HG02973 (cell line): ENCODE measurements at regions not wholly inside any gene's neighbourhood (a gene's known extent, or its start where the extent isn't known, plus 50 kb on each side); places are given as distances from the start of the nearest gene placed in this dataset.

ENCODE experiments used
- ATAC-seq: cut with Tn5 transposase; IDR thresholded peaks from one replicate; pipeline ENCODE4 v1.9.1; 2021; ENCODE audit warnings: moderate library complexity; ENCODE audit not compliant: unreplicated experiment

- no peak for ATAC-seq
These were observed 131.6 kb upstream of the NUDT7 start for GRCh38 chr16:77590707-77591106.

GRCh38 chr16:77591347-77591746 is 131.0 kb upstream of the NUDT7 start:
- no peak for ATAC-seq

GRCh38 chr16:77592021-77592420 is 130.3 kb upstream of the NUDT7 start:
- ATAC-seq, result no peak

DNA sequence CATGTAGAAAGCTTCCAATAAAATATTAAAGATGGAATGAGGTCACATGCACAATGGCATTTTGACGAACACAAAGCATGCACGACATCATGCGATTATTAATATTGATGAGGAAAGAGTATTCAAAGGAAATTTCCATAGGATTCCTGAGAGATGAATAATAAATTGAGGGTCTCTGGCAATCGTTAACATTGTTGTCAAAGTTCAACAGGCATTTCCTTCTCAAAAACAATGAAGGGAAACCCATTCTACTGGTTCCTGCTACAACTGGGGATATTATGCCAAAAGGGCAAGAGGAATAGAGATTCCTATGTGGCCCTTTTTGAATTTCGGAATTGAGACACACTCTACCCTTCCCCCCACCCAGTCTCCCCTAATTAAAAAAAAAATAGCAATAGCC is 128.3 kb upstream of the NUDT7 start:
- no peak for ATAC-seq

DNA sequence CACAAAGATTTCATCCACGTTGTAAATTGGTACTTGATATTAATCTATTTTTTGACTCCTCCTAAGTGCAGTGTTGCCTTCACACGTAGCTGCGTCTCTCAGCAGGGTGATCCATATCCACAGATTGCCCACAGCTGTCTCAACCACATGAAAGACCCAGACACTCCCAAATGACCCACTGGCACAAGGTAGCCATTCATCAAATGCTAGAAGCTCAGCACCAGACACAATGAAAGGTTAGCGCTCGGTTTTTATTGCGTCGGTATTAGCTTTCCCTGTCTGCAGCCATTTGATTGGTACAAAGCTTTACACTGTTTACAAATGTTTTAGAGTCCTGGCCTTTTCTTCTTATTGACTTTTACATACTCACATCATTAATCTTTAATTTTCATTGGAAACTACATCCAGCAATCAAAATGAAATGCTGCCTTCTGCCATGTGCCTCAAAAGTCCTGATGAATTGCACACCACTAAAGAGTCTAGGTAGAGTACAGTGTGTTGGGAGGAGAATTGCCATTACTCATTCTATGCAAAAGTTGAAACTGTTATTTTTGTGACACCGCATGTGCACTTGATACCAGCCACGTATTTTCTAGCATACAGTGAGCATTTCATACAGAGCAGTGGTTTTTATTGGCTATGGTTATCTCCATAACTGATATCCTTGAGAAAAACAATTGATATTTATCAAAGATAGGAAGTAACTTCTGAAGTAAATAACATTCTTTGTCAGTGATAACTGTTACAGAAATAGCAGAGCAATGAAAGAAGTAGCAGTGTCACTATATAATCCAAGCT is 127.3 kb upstream of the NUDT7 start:
- no peak for ATAC-seq

- no peak for ATAC-seq
These were observed 126.1 kb upstream of the NUDT7 start for GRCh38 chr16:77596261-77596660.

DNA sequence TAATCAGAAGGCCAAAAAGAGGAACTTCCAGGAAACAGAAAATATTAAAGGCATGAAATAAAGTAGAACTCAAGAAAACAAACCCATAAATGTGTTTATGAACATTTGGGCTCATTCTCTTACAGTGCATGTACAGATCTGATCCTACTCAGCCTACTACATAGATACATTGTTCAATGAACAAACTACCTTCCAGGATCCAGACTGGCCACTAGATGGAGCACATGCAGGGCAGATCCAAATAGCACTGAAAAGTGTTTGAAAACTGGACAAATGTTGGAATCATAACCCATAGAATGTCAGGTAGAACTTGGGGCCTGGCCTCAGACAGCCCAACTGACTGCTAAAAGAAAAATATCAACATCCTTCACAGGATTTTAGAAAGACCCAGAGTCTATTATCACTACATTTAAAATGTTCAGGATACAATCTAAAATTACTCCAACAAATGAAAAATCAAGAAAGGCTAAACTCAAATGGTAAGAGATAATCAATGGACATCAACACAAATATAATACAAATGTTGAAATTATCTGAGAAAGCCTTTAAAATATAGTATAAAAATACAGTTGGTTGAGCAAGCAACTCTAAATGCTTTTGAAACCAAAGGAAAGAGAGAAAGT is 122.4 kb upstream of the NUDT7 start:
- ATAC-seq, result no peak

DNA sequence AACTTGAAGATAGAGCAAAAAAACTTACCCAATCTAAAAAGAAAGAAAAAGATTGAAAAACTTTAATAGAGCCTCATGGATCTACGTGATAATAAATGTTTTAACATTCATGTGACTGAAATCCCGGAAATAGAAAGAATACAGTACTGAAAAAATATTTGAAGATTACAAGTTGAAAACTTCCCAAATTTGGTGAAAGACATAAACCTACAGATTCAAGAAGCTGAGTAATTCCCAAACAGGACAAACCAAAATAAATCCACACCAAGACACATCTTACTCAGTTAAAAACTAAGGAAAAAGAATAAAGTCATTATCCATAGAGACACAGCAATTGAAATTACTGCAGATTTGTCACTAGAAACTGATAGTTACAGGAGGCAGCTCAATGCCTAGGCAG is 121.8 kb upstream of the NUDT7 start:
- ATAC-seq, result no peak

DNA sequence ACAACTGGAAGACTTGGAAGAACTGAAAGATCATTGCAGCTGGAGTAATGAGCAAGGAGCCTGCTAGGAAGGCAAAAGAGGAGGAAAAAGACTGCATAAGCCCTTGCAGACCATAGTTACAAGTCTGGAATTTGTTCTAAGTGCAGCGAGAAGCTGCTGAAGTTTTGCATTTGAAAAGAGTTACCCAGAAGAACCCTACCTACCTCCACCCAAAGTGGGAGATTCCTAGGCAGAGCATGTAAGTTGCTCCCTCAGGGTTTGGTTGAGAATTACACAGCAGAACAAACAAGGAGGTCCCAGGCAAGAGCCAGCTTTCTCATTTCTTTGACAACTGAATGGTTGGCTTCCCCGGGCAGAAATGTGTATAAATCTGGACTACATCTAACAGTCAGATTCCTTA is 118.7 kb upstream of the NUDT7 start:
- ATAC-seq, result no peak

GRCh38 chr16:77610496-77610895 is 111.8 kb upstream of the NUDT7 start:
- no peak for ATAC-seq

DNA sequence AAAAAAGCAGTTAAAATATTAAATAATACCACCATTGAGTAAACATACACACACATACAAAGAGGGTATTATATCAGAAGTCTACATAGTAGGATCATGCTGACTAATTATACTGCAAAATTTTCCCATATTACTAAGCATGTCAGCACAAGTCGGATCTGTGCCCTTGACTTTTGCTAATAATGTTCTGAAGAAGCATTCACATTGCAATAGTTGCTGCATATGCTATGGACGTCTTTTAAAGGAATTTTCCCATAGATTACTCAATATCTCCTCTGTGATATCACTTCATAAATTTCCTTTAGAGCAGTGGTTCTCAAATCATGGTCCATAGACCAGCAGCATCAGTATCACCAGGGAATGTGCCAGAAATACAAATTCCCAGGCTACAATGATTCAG is 110.9 kb upstream of the NUDT7 start:
- no peak for ATAC-seq

DNA sequence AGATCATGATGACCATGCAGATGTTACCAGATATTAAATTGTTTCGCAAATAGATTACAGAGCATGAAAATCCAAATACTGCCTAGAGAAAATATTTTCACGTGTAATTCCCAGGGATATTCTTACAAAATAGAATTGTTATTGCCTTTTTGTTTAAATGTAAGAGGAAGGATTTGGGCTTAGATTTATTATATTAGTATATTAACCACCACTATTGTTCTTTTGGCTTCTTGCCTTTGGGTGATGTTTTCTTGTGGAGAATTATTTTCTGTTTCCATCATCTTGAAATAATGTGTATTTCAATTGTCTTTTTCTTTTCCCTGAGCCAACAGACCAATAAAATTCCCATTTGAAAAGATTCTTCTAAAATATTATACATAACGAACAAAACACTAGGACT is 109.7 kb upstream of the NUDT7 start:
- no peak for ATAC-seq

GRCh38 chr16:77613095-77613494 is 109.2 kb upstream of the NUDT7 start:
- ATAC-seq, result no peak

- no peak for ATAC-seq
These were observed 104.8 kb upstream of the NUDT7 start for GRCh38 chr16:77617553-77617952.

DNA sequence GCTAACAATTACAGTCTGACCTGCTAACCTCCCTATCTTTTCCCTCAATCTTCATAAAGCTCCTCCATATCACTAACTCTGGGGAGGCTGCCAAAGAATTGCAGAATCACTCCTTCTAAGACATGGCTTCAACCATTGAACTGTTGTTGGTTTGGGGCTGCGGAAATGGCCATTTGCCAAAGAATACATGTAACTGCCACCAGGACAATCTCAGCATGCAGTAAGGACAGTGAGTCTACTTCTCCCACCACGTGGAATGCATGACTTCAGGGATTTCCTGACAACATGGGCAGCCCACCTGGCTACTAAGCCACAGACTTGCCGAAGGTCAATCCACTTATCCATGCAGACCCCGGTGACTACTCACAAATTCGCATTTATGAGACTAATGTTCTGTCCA is 104.3 kb upstream of the NUDT7 start:
- ATAC-seq, result no peak

DNA sequence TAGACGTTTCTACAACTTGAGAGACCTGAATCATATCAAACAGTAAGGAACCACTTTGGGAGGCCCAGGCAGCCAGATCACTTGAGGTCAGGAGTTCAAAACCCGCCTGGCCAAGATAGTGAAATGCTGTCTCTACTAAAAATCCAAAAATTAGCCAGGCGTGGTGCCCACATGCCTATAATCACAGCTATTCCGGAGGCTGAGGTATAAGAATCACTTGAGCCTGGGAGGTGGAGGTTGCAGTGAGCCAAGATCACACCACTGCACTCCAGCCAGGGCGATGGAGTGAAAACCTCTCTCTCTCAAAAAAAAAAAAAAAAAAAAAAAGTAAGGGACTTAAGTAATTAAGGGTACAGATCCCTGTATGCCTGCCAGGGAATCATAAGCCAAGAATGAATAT is 103.4 kb upstream of the NUDT7 start:
- no peak for ATAC-seq

DNA sequence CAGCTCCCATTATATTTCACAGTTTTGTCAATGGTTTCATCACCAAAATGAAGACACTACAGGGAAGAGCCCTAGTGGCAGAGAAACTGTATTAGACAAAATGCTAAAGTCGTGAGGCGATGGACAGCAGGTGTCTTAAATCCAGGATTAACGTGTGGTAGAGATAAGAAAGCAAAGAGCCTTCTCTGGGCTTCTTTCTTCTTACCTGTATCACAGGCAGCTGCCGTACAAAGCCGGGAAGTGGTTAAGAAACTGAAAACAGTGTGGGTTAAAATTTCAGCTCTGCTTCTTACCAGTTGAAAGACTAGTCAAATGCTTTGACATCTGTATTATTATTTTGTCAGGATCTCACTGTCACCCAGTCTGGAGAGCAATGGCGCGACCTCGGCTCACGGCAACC is 98.2 kb upstream of the NUDT7 start:
- no peak for ATAC-seq

DNA sequence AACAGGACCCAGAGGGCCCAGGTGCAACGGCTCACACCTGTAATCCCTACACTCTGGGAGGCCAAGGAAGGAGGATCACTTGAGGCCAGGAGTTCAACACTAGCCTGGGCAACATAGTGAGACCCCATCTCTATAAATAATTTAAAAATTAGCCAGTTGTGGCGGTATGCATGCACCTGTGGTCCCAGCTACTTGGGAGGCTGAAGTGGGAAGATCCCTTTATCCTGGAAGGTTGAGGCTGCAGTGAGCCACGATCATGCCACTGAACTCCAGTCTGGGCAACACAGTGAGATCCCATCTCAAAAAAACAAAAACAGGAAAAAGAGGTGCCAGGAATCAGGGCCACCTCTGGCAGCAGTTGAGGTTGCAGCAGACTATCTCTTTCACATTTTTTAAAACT is 85.7 kb upstream of the NUDT7 start:
- ATAC-seq, result no peak

DNA sequence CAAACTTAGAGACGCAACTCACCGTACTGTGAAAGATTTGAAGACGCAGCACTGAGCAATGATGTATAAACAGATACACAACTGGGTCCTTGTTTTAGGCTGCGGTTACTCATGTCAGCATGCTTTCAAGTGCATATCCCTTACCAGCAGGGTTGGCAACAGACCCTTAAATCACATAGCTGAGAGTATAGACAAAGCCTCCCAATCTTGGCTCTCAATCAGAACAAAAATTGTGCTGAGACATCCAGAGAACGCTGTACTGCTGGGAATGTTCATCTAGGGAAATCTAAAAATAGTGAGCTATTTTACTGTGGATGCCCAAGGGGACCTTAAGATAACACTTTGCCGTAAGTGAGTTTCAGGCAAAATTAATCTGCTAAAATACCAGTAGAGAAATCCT is 84.4 kb upstream of the NUDT7 start:
- ATAC-seq, result no peak

DNA sequence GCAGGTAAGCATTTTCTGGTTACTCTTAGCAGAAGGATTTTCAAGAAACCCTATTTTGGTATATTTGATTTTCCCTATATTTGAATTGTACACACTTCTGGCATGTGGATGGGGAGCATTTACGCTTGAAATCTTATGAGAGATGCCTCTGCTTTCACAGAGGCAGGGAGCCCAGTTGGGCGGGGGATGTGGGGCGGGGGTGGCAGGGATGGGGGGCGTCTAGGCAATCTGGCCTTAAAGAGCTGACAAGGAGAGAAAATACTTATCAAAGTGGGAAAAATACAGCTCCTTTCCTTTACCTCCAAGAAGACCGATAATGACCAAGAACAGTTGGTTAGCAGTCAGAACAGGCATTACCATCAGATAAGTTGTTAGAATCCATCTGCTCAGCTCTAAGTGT is 79.1 kb upstream of the NUDT7 start:
- no peak for ATAC-seq

- ATAC-seq, result no peak
These were observed 76.5 kb upstream of the NUDT7 start for GRCh38 chr16:77645764-77646163.

DNA sequence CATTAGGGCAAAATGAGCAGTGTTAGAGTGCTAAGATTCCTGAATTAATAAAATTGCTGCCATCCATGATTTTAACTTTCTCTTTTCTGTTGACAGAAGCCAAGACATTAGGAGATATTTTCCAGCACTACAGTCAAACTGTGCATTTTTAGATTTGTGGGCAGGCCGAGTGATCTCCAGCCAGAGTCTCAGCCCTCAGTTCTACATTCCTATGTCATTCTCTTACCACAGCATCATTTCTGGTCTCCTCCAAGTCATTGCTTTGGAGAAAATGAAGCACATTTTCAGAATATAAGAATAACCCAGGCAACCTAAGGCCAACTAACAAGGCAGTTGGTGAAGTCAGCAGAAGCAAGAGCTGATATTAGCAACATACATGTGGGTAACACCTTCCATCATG is 74.6 kb upstream of the NUDT7 start:
- ATAC-seq, result no peak

DNA sequence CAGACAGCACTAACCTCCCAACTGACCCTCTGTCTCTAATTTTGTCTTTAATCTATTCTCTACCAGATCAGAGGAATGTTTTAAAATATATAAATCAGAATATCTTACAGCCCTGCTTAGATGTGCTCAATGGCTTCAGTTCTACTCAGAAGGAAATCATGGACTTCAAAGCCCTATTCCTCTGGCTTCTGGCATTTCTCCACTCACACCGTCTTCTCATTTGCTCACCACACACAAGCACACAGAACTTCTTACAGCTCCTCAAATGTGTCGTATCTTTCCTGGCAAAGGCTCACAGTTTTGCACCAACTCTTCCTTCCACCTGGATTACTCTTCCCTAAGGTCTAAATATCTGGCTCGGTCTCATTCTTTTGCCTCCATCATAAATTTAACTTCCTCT is 71.6 kb upstream of the NUDT7 start:
- no peak for ATAC-seq
